GM19455 (cell line): ENCODE measurements at regions not wholly inside any gene's neighbourhood (a gene's known extent, or its start where the extent isn't known, plus 50 kb on each side); places are given as distances from the start of the nearest gene placed in this dataset.
"Not testable (repeated sequence)": the region's sequence is repeated elsewhere in the genome, so short reads cannot be mapped to it uniquely, and the experiment has no call there.

Experiments
- ATAC-seq: cut with Tn5 transposase; IDR thresholded peaks from one replicate; pipeline ENCODE4 v1.9.1; 2021; ENCODE audit not compliant: unreplicated experiment

DNA sequence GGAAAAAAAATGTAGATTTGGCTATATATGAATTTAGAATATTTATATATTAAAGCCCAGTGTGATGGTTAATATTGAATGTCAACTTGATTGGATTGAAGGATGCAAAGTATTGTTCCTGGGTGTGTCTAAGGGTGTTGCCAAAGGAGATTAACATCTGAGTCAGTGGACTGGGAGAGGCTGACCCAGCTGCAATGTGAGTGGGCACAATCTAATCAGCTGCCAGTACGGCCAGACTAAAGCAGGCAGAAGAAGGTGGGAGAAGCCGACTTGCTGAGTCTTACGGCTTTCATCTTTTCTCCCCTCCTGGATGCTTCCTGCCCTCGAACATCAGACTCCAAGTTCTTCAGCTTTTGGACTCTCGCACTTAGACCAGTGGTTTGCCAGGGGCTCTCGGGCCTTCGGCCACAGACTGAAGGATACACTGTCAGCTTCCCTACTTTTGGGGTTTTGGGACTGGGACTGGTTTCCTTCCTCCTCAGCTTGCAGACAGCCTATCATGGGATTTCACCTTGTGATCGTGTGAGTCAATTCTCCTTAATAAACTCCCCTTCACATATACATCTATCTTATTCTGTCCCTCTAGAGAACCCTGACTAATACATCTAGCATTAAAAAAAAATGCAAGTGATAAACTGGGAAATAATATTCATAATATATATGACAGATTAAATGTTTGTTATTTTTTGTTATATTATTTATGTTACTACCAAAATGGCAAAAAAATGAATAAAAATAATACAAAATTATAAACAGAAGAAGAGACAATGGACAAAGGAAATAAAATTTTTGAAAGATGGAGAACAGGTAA is 122.4 kb downstream of the DLEU7 start:
- ATAC-seq, result no peak

DNA sequence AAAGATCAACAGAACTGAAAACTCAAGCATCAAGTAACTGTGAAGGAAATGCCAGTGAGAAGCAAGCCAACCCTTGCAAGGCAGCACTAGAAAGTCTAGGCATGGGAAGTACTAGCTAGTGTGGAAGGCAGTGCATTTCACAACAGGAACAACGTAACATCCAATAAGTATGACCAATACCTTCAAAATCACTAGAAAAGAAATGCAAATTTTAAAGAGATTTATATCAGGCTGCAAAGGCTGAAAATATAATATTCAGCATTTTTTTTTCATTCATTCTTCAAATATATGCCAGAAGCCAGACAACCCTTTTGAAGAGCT is 121.9 kb downstream of the DLEU7 start:
- ATAC-seq, result no peak

DNA sequence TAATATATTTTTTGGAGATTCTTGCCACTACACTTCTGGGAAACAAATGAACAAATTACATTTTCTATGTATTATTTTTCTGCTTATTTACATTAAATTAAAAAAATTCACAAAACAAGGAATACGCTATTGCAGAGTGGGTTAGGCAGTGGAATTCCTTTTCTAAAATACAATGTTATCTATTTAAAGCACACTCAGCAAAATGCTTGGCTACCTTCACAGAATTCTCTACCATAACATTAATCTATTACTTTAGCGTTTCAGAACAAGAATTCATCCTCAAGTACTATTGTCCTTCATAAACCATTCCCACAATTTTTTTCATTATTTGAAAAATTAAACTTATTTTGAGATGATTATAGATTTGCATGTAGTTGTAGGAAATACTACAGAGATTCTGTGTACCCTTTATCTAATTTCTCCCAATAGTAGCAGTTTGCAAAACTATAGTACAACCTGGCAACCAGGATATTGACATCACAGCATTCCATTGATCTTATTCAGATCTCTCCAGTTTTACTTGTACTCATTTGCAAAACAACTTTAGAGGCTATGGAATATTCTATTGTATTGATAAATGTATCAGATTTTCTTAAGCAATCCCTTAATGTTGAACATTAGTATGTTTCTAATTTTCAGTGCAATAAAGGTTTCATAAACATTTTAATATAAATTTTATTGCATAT is 120.9 kb downstream of the DLEU7 start:
- no peak for ATAC-seq

- no peak for ATAC-seq
These were observed 119.1 kb downstream of the DLEU7 start for GRCh38 chr13:50724438-50724837.

DNA sequence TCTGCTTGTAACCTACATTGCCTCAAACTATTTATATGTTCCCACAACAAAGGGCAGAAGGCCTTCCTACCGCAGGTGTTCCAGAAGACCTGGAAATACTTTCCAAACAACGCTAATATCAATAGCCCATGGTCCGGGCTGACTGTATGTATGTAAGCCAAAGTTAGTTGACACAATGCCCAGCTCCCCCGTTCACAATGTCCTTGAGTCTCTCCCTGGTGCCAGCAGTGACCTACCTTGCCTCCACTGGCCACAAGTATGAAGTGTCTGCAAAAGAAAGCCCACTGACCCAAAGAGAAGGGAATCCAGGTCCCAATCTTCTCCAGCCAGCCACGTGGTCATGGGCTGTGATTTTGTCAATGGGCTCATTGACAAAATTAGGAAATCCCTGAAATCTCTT is 118.6 kb downstream of the DLEU7 start:
- no peak for ATAC-seq

DNA sequence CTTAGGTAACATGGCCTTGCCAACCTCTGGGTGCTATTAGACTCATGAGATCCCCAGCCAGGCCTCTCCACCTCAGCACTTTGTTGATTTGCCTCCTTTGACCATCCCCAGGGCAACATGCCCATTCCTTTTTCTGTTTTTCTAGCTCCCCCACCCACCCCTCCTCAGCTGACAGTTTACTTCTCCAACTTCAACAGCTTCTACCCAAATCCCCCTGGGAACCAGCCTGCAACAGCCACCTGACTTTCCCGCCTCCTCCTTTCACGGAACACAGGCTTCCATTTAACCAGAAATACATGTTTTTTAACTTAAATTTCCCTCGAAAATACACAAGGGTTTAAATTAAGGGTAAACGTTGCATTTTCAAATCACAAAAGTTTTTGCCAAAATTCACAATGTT is 117.3 kb downstream of the DLEU7 start:
- ATAC-seq, result no peak

DNA sequence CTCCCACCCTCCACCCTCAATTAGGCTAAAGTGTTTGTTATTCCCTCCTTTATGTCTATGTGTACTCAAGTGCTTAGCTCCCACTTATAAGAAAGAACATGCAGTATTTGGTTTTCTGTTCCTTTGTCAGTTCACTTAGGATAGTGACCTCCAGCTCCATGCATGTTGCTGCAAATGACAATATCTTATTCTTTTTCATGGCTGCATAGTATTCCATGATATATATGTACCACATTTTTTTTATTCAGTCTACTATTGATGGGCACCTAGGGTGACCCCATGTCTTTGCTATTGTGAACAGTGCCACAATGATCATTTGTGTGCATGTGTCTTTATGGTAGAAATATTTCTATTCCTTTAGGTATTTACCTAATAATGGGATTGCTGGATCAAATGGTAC is 114.3 kb downstream of the DLEU7 start:
- no peak for ATAC-seq

GRCh38 chr13:50730496-50731351 is 112.8 kb downstream of the DLEU7 start:
- ATAC-seq, result no peak

- no peak for ATAC-seq
These were observed 112.1 kb downstream of the DLEU7 start for GRCh38 chr13:50731400-50731799.

DNA sequence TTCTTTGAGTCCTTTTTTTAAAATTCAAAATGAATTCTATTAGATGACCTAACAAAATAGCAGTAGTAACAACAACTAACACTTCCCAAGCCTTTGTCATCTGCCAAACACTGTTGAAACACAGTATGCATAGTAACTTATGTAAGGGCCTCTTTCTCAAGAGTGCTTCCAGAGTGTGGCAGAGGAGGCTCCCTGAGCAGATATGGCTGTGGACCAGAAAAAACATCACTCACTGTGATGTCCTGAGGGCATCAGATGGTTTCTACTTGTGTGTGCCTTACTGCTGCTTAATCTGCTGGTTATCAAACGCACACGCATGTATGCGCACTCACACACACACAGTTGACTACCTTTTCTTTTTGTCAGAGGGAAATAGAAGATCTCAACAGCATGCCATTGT is 110.8 kb downstream of the DLEU7 start:
- no peak for ATAC-seq

- ATAC-seq, result no peak
These were observed 110.1 kb downstream of the DLEU7 start for GRCh38 chr13:50733392-50733791.

GRCh38 chr13:50735071-50735470 is 108.4 kb downstream of the DLEU7 start:
- ATAC-seq, result no peak

GRCh38 chr13:50740052-50740741 is 103.3 kb downstream of the DLEU7 start:
- ATAC-seq, result no peak

- no peak for ATAC-seq
These were observed 101.1 kb downstream of the DLEU7 start for GRCh38 chr13:50742353-50742752.

DNA sequence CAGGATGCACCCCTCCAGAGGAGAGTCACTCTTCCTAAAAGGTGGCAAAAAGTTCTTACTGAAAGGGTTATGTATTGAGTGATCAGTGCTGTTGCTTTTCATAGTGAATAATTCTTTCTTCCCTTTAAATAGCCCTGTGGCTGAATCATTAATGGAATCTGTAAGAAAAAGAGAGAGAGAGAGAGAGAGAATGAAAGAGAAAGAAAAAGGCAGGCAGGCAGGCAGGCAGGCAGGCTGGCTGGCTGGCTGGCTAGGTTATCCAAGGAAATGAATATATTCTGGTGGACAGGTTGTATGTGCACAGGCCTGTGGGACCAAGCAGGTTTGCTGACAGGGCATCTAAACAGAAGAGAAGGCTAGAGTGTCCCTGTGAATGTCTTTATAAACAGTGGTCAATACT is 100.5 kb downstream of the DLEU7 start:
- ATAC-seq, result no peak

- ATAC-seq, result no peak
These were observed 99.3 kb downstream of the DLEU7 start for GRCh38 chr13:50744116-50744660.

DNA sequence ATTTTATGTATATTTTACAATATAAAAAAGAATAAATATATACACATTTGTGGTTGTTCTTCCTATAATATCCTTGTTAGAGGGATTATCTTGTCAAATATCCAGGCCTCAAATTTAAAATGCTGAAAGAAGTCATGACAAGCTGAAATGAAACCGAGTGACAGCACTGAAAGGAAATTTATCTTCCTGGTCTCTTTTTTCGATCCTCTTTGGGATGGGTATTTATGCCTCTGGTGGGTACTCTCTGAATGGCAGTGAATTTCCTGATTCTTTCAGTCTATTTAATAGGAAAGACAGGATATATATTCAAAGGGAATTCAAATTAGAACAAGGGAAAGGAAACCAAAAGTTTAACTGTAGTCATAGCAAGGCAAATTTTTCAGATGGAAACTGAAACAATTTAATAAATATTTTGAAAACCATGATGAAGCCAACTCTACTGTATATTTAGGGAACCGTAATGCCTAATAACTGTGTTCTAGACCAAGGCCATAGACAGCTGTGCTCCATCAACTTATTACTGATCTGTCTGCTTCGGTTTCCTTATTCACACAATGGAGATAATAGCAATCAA is 97.9 kb downstream of the DLEU7 start:
- ATAC-seq, result no peak

GRCh38 chr13:50747737-50748350 is 95.6 kb downstream of the DLEU7 start:
- ATAC-seq, result no peak

GRCh38 chr13:50753221-50753620 is 90.3 kb downstream of the DLEU7 start:
- not testable (repeated sequence) for ATAC-seq
